GM13977 (cell line): ENCODE measurements at regions not wholly inside any gene's neighbourhood (a gene's known extent, or its start where the extent isn't known, plus 50 kb on each side); places are given as distances from the start of the nearest gene placed in this dataset.

Source experiments
- DNase-seq: peaks from one replicate; pipeline ENCODE4 v3.0.0; 2012; ENCODE audit warnings: low spot score
- in situ Hi-C: fragments of 300-500 bp; cut with MboI; formaldehyde crosslinking; loops from one replicate; pipeline ENCODE4 v1.12.0; 2022; ENCODE audit warnings: low sequenced_read_pairs, low pct_unique_long_range_greater_than_20kb, mixed read lengths, inconsistent platforms; ENCODE audit not compliant: unreplicated experiment
- TF ChIP-seq, protein P1 (sequence below): IDR thresholded peaks from 2 replicates; pipeline ENCODE4 v1.5.1; 2012; ENCODE audit warnings: mild to moderate bottlenecking, control low read depth; ENCODE audit not compliant: insufficient read depth; ENCODE audit errors: extremely low read depth, missing control alignments

DNA sequence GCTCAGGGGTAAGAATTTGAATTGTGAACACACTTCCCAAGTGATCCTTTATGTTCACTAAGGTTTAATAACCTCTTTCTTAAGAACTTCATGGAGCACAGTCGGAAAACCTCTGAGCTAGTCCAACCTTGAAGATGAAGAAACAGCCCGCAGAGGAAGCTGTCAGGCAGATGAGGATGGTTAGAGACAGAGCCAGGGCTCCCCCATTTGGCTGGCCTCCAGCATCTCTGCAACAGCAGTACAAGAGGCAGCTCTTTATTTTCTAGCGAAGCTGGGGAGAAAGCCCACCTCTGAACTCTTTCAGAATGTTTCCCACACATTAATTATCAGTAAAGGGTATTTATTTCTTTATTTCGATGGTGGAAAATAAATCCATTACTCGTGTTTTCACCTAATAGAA is 350.8 kb downstream of the DMRT2 start:
- TF ChIP-seq, protein P1, sequence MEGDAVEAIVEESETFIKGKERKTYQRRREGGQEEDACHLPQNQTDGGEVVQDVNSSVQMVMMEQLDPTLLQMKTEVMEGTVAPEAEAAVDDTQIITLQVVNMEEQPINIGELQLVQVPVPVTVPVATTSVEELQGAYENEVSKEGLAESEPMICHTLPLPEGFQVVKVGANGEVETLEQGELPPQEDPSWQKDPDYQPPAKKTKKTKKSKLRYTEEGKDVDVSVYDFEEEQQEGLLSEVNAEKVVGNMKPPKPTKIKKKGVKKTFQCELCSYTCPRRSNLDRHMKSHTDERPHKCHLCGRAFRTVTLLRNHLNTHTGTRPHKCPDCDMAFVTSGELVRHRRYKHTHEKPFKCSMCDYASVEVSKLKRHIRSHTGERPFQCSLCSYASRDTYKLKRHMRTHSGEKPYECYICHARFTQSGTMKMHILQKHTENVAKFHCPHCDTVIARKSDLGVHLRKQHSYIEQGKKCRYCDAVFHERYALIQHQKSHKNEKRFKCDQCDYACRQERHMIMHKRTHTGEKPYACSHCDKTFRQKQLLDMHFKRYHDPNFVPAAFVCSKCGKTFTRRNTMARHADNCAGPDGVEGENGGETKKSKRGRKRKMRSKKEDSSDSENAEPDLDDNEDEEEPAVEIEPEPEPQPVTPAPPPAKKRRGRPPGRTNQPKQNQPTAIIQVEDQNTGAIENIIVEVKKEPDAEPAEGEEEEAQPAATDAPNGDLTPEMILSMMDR: no peak
- in situ Hi-C loops: no loop called here
- DNase-seq: no peak

- TF ChIP-seq, protein P1: no peak
- no peak for DNase-seq
- in situ Hi-C loops: no loop called here
Measured at GRCh38 chr9:1404940-1405339, 354.8 kb downstream of the DMRT2 start.

DNA sequence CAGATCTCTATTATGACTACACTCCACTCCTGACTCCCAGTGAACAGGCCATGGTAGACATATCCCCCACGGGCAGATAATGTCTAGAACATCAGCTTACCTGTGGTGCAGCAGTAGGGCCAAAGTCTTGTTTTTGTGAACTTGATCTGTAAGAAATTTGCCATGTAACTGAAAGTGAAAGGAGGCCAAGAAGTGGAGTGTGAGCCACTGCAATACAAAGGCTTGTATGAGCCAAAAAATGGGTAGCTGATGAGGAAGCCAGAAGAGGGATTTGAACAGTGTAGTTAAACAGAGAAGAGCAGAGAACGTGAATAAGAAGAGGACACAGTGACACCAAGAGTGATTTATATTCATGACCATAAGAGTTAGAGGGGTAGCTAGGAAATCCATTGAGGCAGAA is 361.7 kb downstream of the DMRT2 start:
- in situ Hi-C loops: no loop called here
- no peak for DNase-seq
- TF ChIP-seq, protein P1: no peak

- TF ChIP-seq, protein P1: no peak
- in situ Hi-C loops: no loop called here
- no peak for DNase-seq
Measured at GRCh38 chr9:1414711-1415131, 364.6 kb downstream of the DMRT2 start.

DNA sequence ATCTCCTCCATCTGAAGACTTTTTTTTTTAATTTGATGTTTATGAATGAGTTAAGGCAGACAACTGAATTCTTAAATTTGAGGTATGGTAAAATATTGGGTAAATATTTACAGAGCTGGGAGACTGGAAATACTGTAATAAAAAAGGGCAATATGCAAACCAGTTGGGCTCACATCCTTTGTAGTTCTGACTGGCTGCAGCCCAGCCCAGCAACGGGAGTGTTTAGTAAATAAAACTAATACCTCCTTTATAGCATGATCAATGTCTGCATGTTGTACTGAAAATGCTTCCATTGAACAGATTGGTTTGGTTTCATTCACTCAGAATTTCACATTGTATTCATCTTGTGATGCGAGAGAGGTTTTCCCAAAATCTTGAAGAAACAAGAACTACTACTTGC is 365.0 kb downstream of the DMRT2 start:
- in situ Hi-C loops: no loop called here
- DNase-seq: no peak
- TF ChIP-seq, protein P1: no peak

DNA sequence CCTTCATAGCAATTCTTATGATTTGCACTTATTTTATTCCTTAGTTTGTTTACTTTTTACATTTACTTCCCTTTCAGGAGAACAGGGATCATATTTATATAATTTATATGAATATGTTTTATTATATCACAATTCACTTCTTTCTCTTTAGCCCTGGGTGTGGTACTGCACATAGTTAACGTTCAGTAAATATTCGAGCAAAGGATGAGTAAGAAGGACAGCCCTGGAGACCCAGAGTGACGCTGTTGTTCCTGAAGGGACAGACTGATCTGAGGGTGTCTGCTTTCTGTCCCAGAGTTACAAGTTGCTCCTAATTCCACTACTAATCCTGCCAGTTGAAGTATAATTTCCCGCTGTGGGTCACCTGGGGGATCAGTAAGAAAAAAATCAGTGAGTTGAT is 366.1 kb downstream of the DMRT2 start:
- TF ChIP-seq, protein P1: no peak
- no peak for DNase-seq
- in situ Hi-C loops: no loop called here

DNA sequence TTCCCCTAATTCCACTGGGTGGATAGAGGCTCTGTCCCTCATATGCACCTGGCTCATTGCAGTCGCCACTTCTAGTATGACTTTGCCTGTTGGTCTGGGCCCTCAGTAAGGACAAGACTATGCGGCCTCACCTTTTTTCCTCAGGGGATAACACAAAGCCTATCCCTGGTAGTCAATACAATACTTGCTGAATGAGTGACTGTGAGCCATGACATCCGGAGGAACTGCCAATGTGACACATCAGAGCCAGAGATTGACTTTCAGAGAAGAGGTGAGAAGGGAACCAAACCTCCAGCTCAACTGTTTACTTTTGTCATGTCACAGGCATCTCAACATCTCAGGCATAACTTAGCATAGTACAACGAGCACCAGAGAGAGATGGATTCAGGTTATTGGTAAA is 371.3 kb downstream of the DMRT2 start:
- DNase-seq: no peak
- TF ChIP-seq, protein P1: no peak
- in situ Hi-C loops: no loop called here
